C1 segment of cervical spinal cord (tissue), 14 donors: ENCODE measurements at regions not wholly inside any gene's neighbourhood (a gene's known extent, or its start where the extent isn't known, plus 50 kb on each side); places are given as distances from the start of the nearest gene placed in this dataset.
A peak's percentile ranks its signal among the peaks of the same experiment; 100 is the strongest.

ENCODE experiments used
- DNase-seq, 14 donors: peaks; one replicate each; lab custom pipeline; 2025; lab: John Stamatoyannopoulos, UW

- DNase-seq = no peak
These were observed 152.7 kb downstream of the MN1 start for GRCh38 chr22:27648853-27649252.

GRCh38 chr22:27650572-27650971 is 151.0 kb downstream of the MN1 start:
- DNase-seq = no peak

GRCh38 chr22:27650985-27651384 is 150.6 kb downstream of the MN1 start:
- DNase-seq = no peak

- DNase-seq = no peak
These were observed 150.1 kb downstream of the MN1 start for GRCh38 chr22:27651486-27651885.

- no peak for DNase-seq
These were observed 146.8 kb downstream of the MN1 start for GRCh38 chr22:27654546-27655445.

- no peak for DNase-seq
These were observed 145.9 kb downstream of the MN1 start for GRCh38 chr22:27655582-27656185.

- no peak for DNase-seq
These were observed 144.6 kb downstream of the MN1 start for GRCh38 chr22:27656970-27657369.

- DNase-seq = no peak
These were observed 141.2 kb downstream of the MN1 start for GRCh38 chr22:27660306-27660705.

GRCh38 chr22:27662359-27663301 is 138.9 kb downstream of the MN1 start:
- peak in 3 of 14 donors; percentile 14 to 28 (median 19) for DNase-seq

GRCh38 chr22:27663812-27664211 is 137.7 kb downstream of the MN1 start:
- DNase-seq = no peak

- DNase-seq = no peak
These were observed 135.1 kb downstream of the MN1 start for GRCh38 chr22:27666272-27666997.

- peak in 3 of 14 donors; percentile 5 to 32 (median 22) for DNase-seq
These were observed 134.3 kb downstream of the MN1 start for GRCh38 chr22:27667121-27667843.

GRCh38 chr22:27668828-27669797 is 132.4 kb downstream of the MN1 start:
- no peak for DNase-seq

- DNase-seq = no peak
These were observed 131.6 kb downstream of the MN1 start for GRCh38 chr22:27669798-27670599.

GRCh38 chr22:27670701-27671412 is 130.7 kb downstream of the MN1 start:
- DNase-seq = peak in 5 of 14 donors; percentile 11 to 48 (median 18)

GRCh38 chr22:27671413-27671935 is 130.1 kb downstream of the MN1 start:
- DNase-seq = no peak

- DNase-seq = no peak
These were observed 128.7 kb downstream of the MN1 start for GRCh38 chr22:27672721-27673418.
